ENCODE measurements at regions not wholly inside any gene's neighbourhood (a gene's known extent, or its start where the extent isn't known, plus 50 kb on each side); places are given as distances from the start of the nearest gene placed in this dataset.

DNA sequence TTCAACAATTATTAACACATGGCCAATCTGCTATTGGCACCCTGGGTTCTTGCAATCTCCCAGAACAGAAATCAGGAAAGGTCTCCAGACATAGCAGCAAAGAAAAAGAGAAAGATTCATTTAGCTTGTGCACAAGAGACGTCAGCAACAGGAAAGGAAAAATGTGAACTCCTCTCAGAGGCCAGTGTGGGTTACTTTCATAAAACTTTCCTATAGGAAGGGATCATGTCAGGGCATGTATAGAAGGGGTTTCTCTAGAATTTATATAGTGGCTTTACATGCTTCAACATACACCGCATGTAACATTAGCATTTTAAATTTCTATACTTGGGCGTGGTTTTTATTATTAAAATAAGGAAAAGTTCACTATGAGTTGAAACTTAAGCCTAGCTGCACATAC is 725.1 kb downstream of the SORCS1 start:
- Histone ChIP-seq H3K9me3 (peaks cover 0 to 23% (median 3%) of the 10 kb centered on the region in 8 donors), H3K4me1 (no peaks in the 10 kb centered on the region), H3K4me3 (no peak overlapping the region), H3K27me3 (replicated peaks in 1 of 7) (no peaks in the 10 kb centered on the region), H3K27ac (no peak overlapping the region), H3K36me3 (no peaks in the 10 kb centered on the region)
- WGBS, 5 donors: 62 to 70% (median 68%) methylated on average over 3 of the region's 3 CpGs
- no peak for DNase-seq
- intact Hi-C loops (cut with DNase I; ENCODE audit: low total_unique reads): no loop called here
- TF ChIP-seq POLR2A (IDR thresholded peaks at IDR 0.05): no peak
- TF ChIP-seq POLR2AphosphoS5 (IDR thresholded peaks at IDR 0.05): no peak
- TF ChIP-seq, protein P1, sequence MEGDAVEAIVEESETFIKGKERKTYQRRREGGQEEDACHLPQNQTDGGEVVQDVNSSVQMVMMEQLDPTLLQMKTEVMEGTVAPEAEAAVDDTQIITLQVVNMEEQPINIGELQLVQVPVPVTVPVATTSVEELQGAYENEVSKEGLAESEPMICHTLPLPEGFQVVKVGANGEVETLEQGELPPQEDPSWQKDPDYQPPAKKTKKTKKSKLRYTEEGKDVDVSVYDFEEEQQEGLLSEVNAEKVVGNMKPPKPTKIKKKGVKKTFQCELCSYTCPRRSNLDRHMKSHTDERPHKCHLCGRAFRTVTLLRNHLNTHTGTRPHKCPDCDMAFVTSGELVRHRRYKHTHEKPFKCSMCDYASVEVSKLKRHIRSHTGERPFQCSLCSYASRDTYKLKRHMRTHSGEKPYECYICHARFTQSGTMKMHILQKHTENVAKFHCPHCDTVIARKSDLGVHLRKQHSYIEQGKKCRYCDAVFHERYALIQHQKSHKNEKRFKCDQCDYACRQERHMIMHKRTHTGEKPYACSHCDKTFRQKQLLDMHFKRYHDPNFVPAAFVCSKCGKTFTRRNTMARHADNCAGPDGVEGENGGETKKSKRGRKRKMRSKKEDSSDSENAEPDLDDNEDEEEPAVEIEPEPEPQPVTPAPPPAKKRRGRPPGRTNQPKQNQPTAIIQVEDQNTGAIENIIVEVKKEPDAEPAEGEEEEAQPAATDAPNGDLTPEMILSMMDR (IDR thresholded peaks at IDR 0.05 in 8 of 11, conservative IDR thresholded peaks at IDR 0.05 in 3 of 11): no peak

DNA sequence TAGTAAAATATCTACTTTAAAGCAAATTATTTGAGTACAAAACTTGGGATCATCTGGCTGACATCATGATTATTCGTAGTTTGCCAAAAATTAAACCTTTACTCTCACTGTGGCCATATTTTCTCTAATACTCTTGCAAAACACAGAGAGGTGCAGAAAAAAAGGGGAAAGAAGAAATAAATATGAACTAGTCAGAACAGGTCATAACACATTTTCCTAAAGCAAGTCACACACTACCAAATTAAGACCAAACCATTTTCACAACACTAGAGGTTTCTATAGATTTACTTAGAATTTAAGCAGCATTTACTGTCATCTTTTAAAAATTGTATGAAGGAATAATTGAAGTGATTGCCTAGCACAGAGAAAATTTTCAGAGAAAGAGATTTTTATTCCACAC is 726.1 kb downstream of the SORCS1 start:
- Histone ChIP-seq H3K4me1 (no peaks in the 10 kb centered on the region), H3K36me3 (no peaks in the 10 kb centered on the region), H3K9me3 (peaks cover 0 to 26% (median 3%) of the 10 kb centered on the region in 8 donors), H3K27me3 (replicated peaks in 1 of 7) (no peaks in the 10 kb centered on the region), H3K27ac (no peak overlapping the region), H3K4me3 (no peak overlapping the region)
- no peak for DNase-seq
- no peak for TF ChIP-seq POLR2AphosphoS5 (IDR thresholded peaks at IDR 0.05)
- TF ChIP-seq, protein P1 (IDR thresholded peaks at IDR 0.05 in 8 of 11, conservative IDR thresholded peaks at IDR 0.05 in 3 of 11): no peak
- no peak for TF ChIP-seq POLR2A (IDR thresholded peaks at IDR 0.05)
- 62 to 86% (median 73%) methylated on average over 1 of the region's 1 CpG for WGBS, 5 donors
- intact Hi-C loops (cut with DNase I; ENCODE audit: low total_unique reads): no loop called here

DNA sequence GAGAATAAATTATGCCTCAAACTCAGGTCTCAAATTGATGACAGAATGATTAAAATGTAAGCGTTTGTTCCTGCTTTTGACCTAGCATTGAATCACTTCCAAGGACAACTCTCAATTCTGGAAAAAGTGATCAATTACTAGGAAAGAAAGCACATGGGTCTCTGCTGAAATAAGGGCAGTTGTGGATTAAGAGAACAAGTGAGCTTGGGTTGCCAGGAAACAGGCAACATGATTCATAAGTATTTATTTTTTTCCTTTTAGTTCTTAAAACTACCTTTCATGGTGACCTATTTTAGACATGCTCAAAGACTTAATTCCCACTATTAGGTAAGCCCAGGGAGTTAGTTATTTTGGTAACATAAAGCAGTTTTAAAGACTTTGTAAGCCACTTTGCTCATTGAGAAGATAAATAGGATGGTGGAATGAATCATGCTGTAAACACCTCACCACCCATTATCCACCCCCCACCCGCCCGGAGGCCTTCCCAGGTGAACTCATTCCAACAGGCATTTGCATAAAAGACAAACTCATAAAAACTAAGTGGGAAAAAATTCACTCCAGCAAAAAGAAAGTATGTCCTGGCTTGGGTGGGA is 728.3 kb downstream of the SORCS1 start:
- TF ChIP-seq POLR2AphosphoS5 (IDR thresholded peaks at IDR 0.05): no peak
- TF ChIP-seq POLR2A (IDR thresholded peaks at IDR 0.05): no peak
- TF ChIP-seq, protein P1 (IDR thresholded peaks at IDR 0.05 in 8 of 11, conservative IDR thresholded peaks at IDR 0.05 in 3 of 11): no peak
- H3K27me3 ChIP-seq (replicated peaks in 1 of 7): no peaks in the 10 kb centered on the region
- H3K27ac ChIP-seq: no peak overlapping the region
- H3K36me3 ChIP-seq: no peaks in the 10 kb centered on the region
- H3K4me1 ChIP-seq: no peaks in the 10 kb centered on the region
- WGBS, 5 donors: 75 to 94% (median 79%) methylated on average over 3 of the region's 3 CpGs
- H3K9me3 ChIP-seq: peaks cover 0 to 22% (median 3%) of the 10 kb centered on the region in 8 donors
- H3K4me3 ChIP-seq: no peak overlapping the region
- intact Hi-C loops (cut with DNase I; ENCODE audit: low total_unique reads): no loop called here
- DNase-seq: no peak

DNA sequence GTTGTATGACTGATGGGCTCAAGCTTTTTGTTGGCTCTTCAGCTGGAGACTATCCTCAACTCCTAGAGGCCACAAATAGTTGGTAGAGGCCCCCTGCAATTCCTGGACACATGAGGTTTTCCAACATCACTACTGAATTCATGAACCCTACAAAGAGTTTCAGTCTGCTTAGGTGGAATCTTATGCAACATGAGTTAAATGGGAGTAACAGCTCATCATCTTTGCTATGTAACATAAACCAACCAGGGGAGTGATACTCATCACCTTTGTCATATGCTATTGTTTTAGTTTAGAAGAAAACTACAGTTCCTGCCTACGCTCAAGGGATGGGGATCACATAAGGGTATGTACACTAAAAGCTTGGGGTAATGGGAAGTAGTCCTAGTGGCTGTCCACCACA is 729.4 kb downstream of the SORCS1 start:
- no peaks in the 10 kb centered on the region for H3K4me1 ChIP-seq
- 50 to 80% (median 77%) methylated on average over 1 of the region's 1 CpG for WGBS, 5 donors
- H3K36me3 ChIP-seq: no peaks in the 10 kb centered on the region
- no peak overlapping the region for H3K4me3 ChIP-seq
- DNase-seq: no peak
- intact Hi-C loops (cut with DNase I; ENCODE audit: low total_unique reads): no loop called here
- peaks cover 0 to 22% (median 3%) of the 10 kb centered on the region in 8 donors for H3K9me3 ChIP-seq
- TF ChIP-seq POLR2AphosphoS5 (IDR thresholded peaks at IDR 0.05) (no peak), POLR2A (IDR thresholded peaks at IDR 0.05) (no peak)
- TF ChIP-seq, protein P1 (IDR thresholded peaks at IDR 0.05 in 8 of 11, conservative IDR thresholded peaks at IDR 0.05 in 3 of 11): no peak
- H3K27ac ChIP-seq: no peak overlapping the region
- H3K27me3 ChIP-seq (replicated peaks in 1 of 7): no peaks in the 10 kb centered on the region

All from spleen (tissue), 11 donors.